GM19397 (cell line): ENCODE measurements at regions not wholly inside any gene's neighbourhood (a gene's known extent, or its start where the extent isn't known, plus 50 kb on each side); places are given as distances from the start of the nearest gene placed in this dataset.
A peak's percentile ranks its signal among the peaks of the same experiment; 100 is the strongest.

ENCODE experiments used
- ATAC-seq: cut with Tn5 transposase; IDR thresholded peaks from one replicate; pipeline ENCODE4 v1.9.1; 2021; ENCODE audit warnings: mild to moderate bottlenecking, moderate library complexity; ENCODE audit not compliant: unreplicated experiment

GRCh38 chr4:23353200-23353599 is 536.6 kb downstream of the PPARGC1A start:
- no peak for ATAC-seq

GRCh38 chr4:23348789-23349498 is 540.9 kb downstream of the PPARGC1A start:
- ATAC-seq: no peak

- no peak for ATAC-seq
Measured at GRCh38 chr4:23337292-23337691, 552.6 kb downstream of the PPARGC1A start.

GRCh38 chr4:23333946-23334878 is 555.6 kb downstream of the PPARGC1A start:
- ATAC-seq: peak; percentile 85

GRCh38 chr4:23333556-23333945 is 556.3 kb downstream of the PPARGC1A start:
- ATAC-seq: no peak

- ATAC-seq: no peak
Measured at GRCh38 chr4:23332313-23332712, 557.5 kb downstream of the PPARGC1A start.

- no peak for ATAC-seq
Measured at GRCh38 chr4:23327120-23327519, 562.7 kb downstream of the PPARGC1A start.

- no peak for ATAC-seq
Measured at GRCh38 chr4:23324021-23324690, 565.7 kb downstream of the PPARGC1A start.

- no peak for ATAC-seq
Measured at GRCh38 chr4:23323436-23323835, 566.4 kb downstream of the PPARGC1A start.

- ATAC-seq: no peak
Measured at GRCh38 chr4:23322732-23323131, 567.1 kb downstream of the PPARGC1A start.

- no peak for ATAC-seq
Measured at GRCh38 chr4:23320931-23321587, 568.8 kb downstream of the PPARGC1A start.

- no peak for ATAC-seq
Measured at GRCh38 chr4:23312686-23313085, 577.2 kb downstream of the PPARGC1A start.

- no peak for ATAC-seq
Measured at GRCh38 chr4:23311983-23312382, 577.9 kb downstream of the PPARGC1A start.

- no peak for ATAC-seq
Measured at GRCh38 chr4:23305026-23305425, 584.8 kb downstream of the PPARGC1A start.

- ATAC-seq: no peak
Measured at GRCh38 chr4:23298371-23298770, 591.5 kb downstream of the PPARGC1A start.

- no peak for ATAC-seq
Measured at GRCh38 chr4:23297327-23297726, 592.5 kb downstream of the PPARGC1A start.

GRCh38 chr4:23291139-23291538 is 598.4 kb downstream of the GBA3 start:
- ATAC-seq: no peak

- ATAC-seq: no peak
Measured at GRCh38 chr4:23290656-23291055, 597.9 kb downstream of the GBA3 start.

GRCh38 chr4:23279377-23279986 is 586.7 kb downstream of the GBA3 start:
- ATAC-seq: no peak

- no peak for ATAC-seq
Measured at GRCh38 chr4:23278845-23279244, 586.1 kb downstream of the GBA3 start.

- no peak for ATAC-seq
Measured at GRCh38 chr4:23276076-23276475, 583.3 kb downstream of the GBA3 start.
